K562 (cell line): ENCODE measurements at regions not wholly inside any gene's neighbourhood (a gene's known extent, or its start where the extent isn't known, plus 50 kb on each side); places are given as distances from the start of the nearest gene placed in this dataset.

ENCODE experiments used
- ATAC-seq: fragments of 200-7000 bp; cut with Tn5 transposase; 3 replicates; pipeline ENCODE4 v1.9.1; 2020; ENCODE audit warnings: moderate library complexity
- BruUV-seq: library from RNA; stranded (reverse); fragments of 400-500 nt; replicated peaks from 2 replicates; lab custom pipeline; 2021; lab: Mats Ljungman, UMichigan
- CTCF ChIA-PET: fragments of 300-600 bp; formaldehyde crosslinking; extraction: SDS; loops from one replicate; lab custom pipeline; 2021; ENCODE audit warnings: low intra/inter-chr PET ratio; lab: Yijun Ruan, JAX
- POLR2A ChIA-PET: fragments of 300-600, 350-650 bp; sonication (Branson Sonifier 250); formaldehyde crosslinking; extraction: SDS; loops from one replicate; lab custom pipeline; 2021; ENCODE audit warnings: antibody characterized with exemption, inconsistent platforms; lab: Yijun Ruan, JAX
- DNase-seq, 4 experiments: peaks; one replicate each; pipeline versions ENCODE4 v3.0.0 to v3.0.0-alpha.2; 2011 to 2018; ENCODE audit warnings: low spot score in 3 of 4, mixed read lengths in 3 of 4; ENCODE audit errors: extremely low read depth in 1 of 4
- FAIRE-seq: peaks from 2 replicates; lab custom pipeline; 2011; peaks lifted over from hg19 to GRCh38; lab: Jason Lieb, UNC
- H2AFZ ChIP-seq: 2 replicates; pipeline ENCODE4 v1.6.0; 2011; ENCODE audit warnings: low read depth, low read length, control low read depth, inconsistent platforms
- H3K27ac ChIP-seq: fragments of 200-600 bp; 3 replicates; pipeline ENCODE4 v1.8.0; 2011; ENCODE audit warnings: low read depth, mild to moderate bottlenecking, control low read depth, inconsistent platforms, low read length, moderate library complexity, mixed read lengths; ENCODE audit errors: extremely low read depth
- H3K27me3 ChIP-seq, 2 experiments: fragments of 300-600 bp in 1 of 2; 2 replicates in 1 of 2; 3 replicates in 1 of 2; pipeline versions ENCODE4 v1.6.0 to v1.8.0; 2011; ENCODE audit warnings: inconsistent platforms in 2 of 2, low read length in 2 of 2, mild to moderate bottlenecking in 1 of 2, mixed read lengths in 1 of 2, moderate library complexity in 1 of 2; ENCODE audit not compliant: control insufficient read depth in 2 of 2, insufficient read depth in 2 of 2
- H3K36me3 ChIP-seq: fragments of 300-600 bp; 3 replicates; pipeline ENCODE4 v1.8.0; 2011; ENCODE audit warnings: mild to moderate bottlenecking, low read length, inconsistent platforms; ENCODE audit not compliant: control insufficient read depth, insufficient read depth
- H3K4me1 ChIP-seq, 2 experiments: fragments of 200-600 bp in 1 of 2; replicated peaks in 1 of 2; 2 replicates in 1 of 2; 3 replicates in 1 of 2; pipeline versions ENCODE4 v1.5.1 to v1.8.0; 2011; ENCODE audit warnings: inconsistent platforms in 2 of 2, low read length in 2 of 2, mild to moderate bottlenecking in 1 of 2, mixed read lengths in 1 of 2, moderate library complexity in 1 of 2; ENCODE audit not compliant: control insufficient read depth in 2 of 2, insufficient read depth in 2 of 2
- H3K4me2 ChIP-seq: 2 replicates; pipeline ENCODE4 v1.6.1; 2011; ENCODE audit warnings: low read length, control low read depth, inconsistent platforms, mixed read lengths; ENCODE audit not compliant: insufficient read depth
- H3K4me3 ChIP-seq: fragments of 200-600 bp; sonication (generic), shearing (Covaris generic); 2 replicates; pipeline ENCODE4 v1.5.1; 2016; ENCODE audit warnings: control low read depth, inconsistent platforms
- H3K79me2 ChIP-seq: fragments of 200-600 bp; 3 replicates; pipeline ENCODE4 v1.8.0; 2011; ENCODE audit warnings: low read length, inconsistent platforms; ENCODE audit not compliant: control insufficient read depth, insufficient read depth
- H3K9ac ChIP-seq, 2 experiments: 2 replicates each; pipeline versions ENCODE4 v1.6.0 to v1.6.1; 2011; ENCODE audit warnings: low read depth in 2 of 2, low read length in 2 of 2, control low read depth in 1 of 2, inconsistent platforms in 1 of 2, mild to moderate bottlenecking in 1 of 2, mixed read lengths in 1 of 2; ENCODE audit not compliant: insufficient read depth in 1 of 2
- H3K9me1 ChIP-seq: one replicate; pipeline ENCODE4 v1.6.0; 2011; ENCODE audit warnings: inconsistent platforms, mild to moderate bottlenecking, low read length, moderate library complexity; ENCODE audit not compliant: control insufficient read depth, insufficient read depth
- H3K9me3 ChIP-seq: replicated peaks from 2 replicates; pipeline ENCODE4 v1.5.1; 2011; ENCODE audit warnings: low read depth, low read length, inconsistent platforms; ENCODE audit not compliant: control insufficient read depth, insufficient read depth
- H4K20me1 ChIP-seq: replicated peaks from 2 replicates; pipeline ENCODE4 v1.6.1; 2011; ENCODE audit warnings: low read length, inconsistent platforms, mixed read lengths; ENCODE audit not compliant: control insufficient read depth, insufficient read depth
- PCBP1 ChIP-seq: fragments of 200-400 bp; formaldehyde crosslinking; IDR thresholded peaks from 2 replicates; pipeline ENCODE4 v1.6.1; 2018; ENCODE audit warnings: mild to moderate bottlenecking, low read depth, low read length; ENCODE audit not compliant: poor library complexity, severe bottlenecking
- PCBP2 ChIP-seq: fragments of 200-400 bp; formaldehyde crosslinking; IDR thresholded peaks from 2 replicates; pipeline ENCODE4 v1.6.1; 2018; ENCODE audit warnings: low read length, low read depth, mild to moderate bottlenecking, moderate library complexity; ENCODE audit not compliant: poor library complexity, severe bottlenecking
- ZKSCAN8 ChIP-seq: fragments of 200-800 bp; sonication (Bioruptor generic); IDR thresholded peaks from 2 replicates; pipeline ENCODE4 v1.6.1; 2016; ENCODE audit warnings: missing genetic modification characterization, missing compliant biosample characterization
- ZNF507 ChIP-seq: conservative IDR thresholded peaks from 2 replicates; pipeline ENCODE4 v1.6.1; 2017; ENCODE audit warnings: missing genetic modification characterization, missing compliant biosample characterization
- ZNF592 ChIP-seq: fragments of 450-650 bp; IDR thresholded peaks from 2 replicates; pipeline ENCODE4 v1.6.1; 2017; ENCODE audit warnings: antibody characterized with exemption, mild to moderate bottlenecking
- ZNF780A ChIP-seq: fragments of 250-450 bp; sonication (Bioruptor Pico); IDR thresholded peaks from 2 replicates; pipeline ENCODE4 v1.5.0; 2021; ENCODE audit warnings: mild to moderate bottlenecking
- WGBS: fragments of 100-300 bp; shearing (Covaris generic); methylation state at CpG from one replicate; pipeline ENCODE4 v1.1.6; 2016; ENCODE audit warnings: low coverage, mixed read lengths; ENCODE audit not compliant: insufficient coverage; ENCODE audit errors: missing lambda C conversion rate; 5-methylcytosine and 5-hydroxymethylcytosine counted together
- in situ Hi-C: fragments of 300-500 bp; cut with MboI; formaldehyde crosslinking; loops from 4 replicates; pipeline ENCODE4 v1.15.0; 2018; ENCODE audit warnings: inconsistent platforms, mixed read lengths
- intact Hi-C: fragments of 100-400 bp; cut with micrococcal nuclease; formaldehyde crosslinking; loops from 2 replicates; pipeline ENCODE4 v1.14.2; 2022

- Histone ChIP-seq H4K20me1 (no peaks in the 10 kb centered on the region), H3K36me3 (no peaks in the 10 kb centered on the region), H3K27ac (no peak overlapping the region), H3K9me3 (no peaks in the 10 kb centered on the region), H3K9me1 (no peaks in the 10 kb centered on the region), H3K4me3 (no peak overlapping the region), H3K79me2 (no peaks in the 10 kb centered on the region)
- 8% methylated on average over 1 of the region's 1 CpG for WGBS
- CTCF ChIA-PET = no interaction called here
- FAIRE-seq (no peak), ATAC-seq (no peak), DNase-seq (no peak)
- in situ Hi-C loops (no loop called here), intact Hi-C loops (no loop called here)
- POLR2A ChIA-PET = no interaction called here
- BruUV-seq = no TSS peak
- peak; percentile 76 for TF ChIP-seq ZNF507 (tag)
- no peak for TF ChIP-seq ZNF780A (CRISPR knock-in tag)
- TF ChIP-seq, all 486 proteins: peak for 1
- no peaks in the 10 kb centered on the region for H3K27me3 ChIP-seq
- H3K4me2 ChIP-seq = no peak overlapping the region
- H3K9ac ChIP-seq = no peak overlapping the region
- H3K4me1 ChIP-seq = no peaks in the 10 kb centered on the region
- H2AFZ ChIP-seq = no peak overlapping the region
Measured at GRCh38 chr6:91063362-91063761, 476.5 kb upstream of the MAP3K7 start.

GRCh38 chr6:91057689-91058088 lies 470.8 kb upstream of the MAP3K7 start:
- TF ChIP-seq PCBP2 = peak; percentile 21
- no peak for TF ChIP-seq ZNF592
- no peak for TF ChIP-seq ZNF780A (CRISPR knock-in tag)
- no peak for TF ChIP-seq ZKSCAN8
- peak; percentile 40 for TF ChIP-seq PCBP1
- WGBS = no CpG with 5 or more reads among the region's 1 CpG
- no peak overlapping the region for H3K27ac ChIP-seq
- no peaks in the 10 kb centered on the region for H3K27me3 ChIP-seq
- no peaks in the 10 kb centered on the region for H3K36me3 ChIP-seq
- H3K4me2 ChIP-seq = no peak overlapping the region
- FAIRE-seq = no peak
- no peak for ATAC-seq
- no peaks in the 10 kb centered on the region for H3K79me2 ChIP-seq
- H3K4me3 ChIP-seq = no peak overlapping the region
- DNase-seq = no peak
- intact Hi-C loops = no loop called here
- in situ Hi-C loops = no loop called here
- H4K20me1 ChIP-seq = no peaks in the 10 kb centered on the region
- no TSS peak for BruUV-seq
- no peaks in the 10 kb centered on the region for H3K9me1 ChIP-seq
- POLR2A ChIA-PET = no interaction called here
- H3K4me1 ChIP-seq = no peaks in the 10 kb centered on the region
- H2AFZ ChIP-seq = no peak overlapping the region
- H3K9ac ChIP-seq = no peak overlapping the region
- no peaks in the 10 kb centered on the region for H3K9me3 ChIP-seq
- CTCF ChIA-PET = no interaction called here
